OCI-LY7 (cell line): ENCODE measurements at regions not wholly inside any gene's neighbourhood (a gene's known extent, or its start where the extent isn't known, plus 50 kb on each side); places are given as distances from the start of the nearest gene placed in this dataset.

Experiments
- BruUV-seq: library from RNA; stranded (reverse); fragments of 400-500 nt; replicated peaks from 2 replicates; lab custom pipeline; 2021; lab: Mats Ljungman, UMichigan
- CTCF ChIA-PET: fragments of 300-600 bp; sonication (Branson Sonifier 250); formaldehyde crosslinking; loops from one replicate; lab custom pipeline; 2022; ENCODE audit warnings: antibody characterized with exemption; ENCODE audit not compliant: unreplicated experiment; lab: Charles Lee
- POLR2A ChIA-PET: fragments of 300-600 bp; sonication (Branson Sonifier 250); formaldehyde crosslinking; loops from one replicate; lab custom pipeline; 2022; ENCODE audit warnings: antibody characterized with exemption; lab: Charles Lee
- DNase-seq: peaks from one replicate; pipeline ENCODE4 v3.0.0-alpha.2; 2015; ENCODE audit warnings: low spot score
- H2AFZ ChIP-seq: fragments of 200-600 bp; sonication (generic), shearing (Covaris generic); 2 replicates; pipeline ENCODE4 v1.6.1; 2014; ENCODE audit warnings: mild to moderate bottlenecking, antibody characterized with exemption, low read length, moderate library complexity
- H3K27ac ChIP-seq: fragments of 200-600 bp; sonication (generic); 2 replicates; pipeline ENCODE4 v1.5.1; 2014; ENCODE audit warnings: mixed run types, low read depth, mild to moderate bottlenecking, moderate library complexity, low read length, inconsistent platforms; ENCODE audit not compliant: poor library complexity, severe bottlenecking
- H3K36me3 ChIP-seq: fragments of 200-600 bp; sonication (generic); 2 replicates; pipeline ENCODE4 v1.6.1; 2014; ENCODE audit warnings: mild to moderate bottlenecking, antibody characterized with exemption, low read length, moderate library complexity, mixed read lengths; ENCODE audit not compliant: insufficient read depth
- H3K4me1 ChIP-seq: fragments of 200-600 bp; sonication (generic); 2 replicates; pipeline ENCODE4 v1.5.1; 2014; ENCODE audit warnings: mild to moderate bottlenecking, low read length; ENCODE audit not compliant: insufficient read depth, poor library complexity, severe bottlenecking
- H3K4me2 ChIP-seq: fragments of 200-600 bp; sonication (generic); 2 replicates; pipeline ENCODE4 v1.6.1; 2014; ENCODE audit warnings: mild to moderate bottlenecking, low read length
- H3K4me3 ChIP-seq: fragments of 200-600 bp; sonication (generic); 2 replicates; pipeline ENCODE4 v1.5.1; 2014; ENCODE audit warnings: mild to moderate bottlenecking, low read depth, low read length; ENCODE audit not compliant: poor library complexity, severe bottlenecking
- H3K79me2 ChIP-seq: fragments of 200-600 bp; sonication (generic); 2 replicates; pipeline ENCODE4 v1.6.1; 2016; ENCODE audit warnings: low read depth, mild to moderate bottlenecking, low read length, moderate library complexity, mixed read lengths; ENCODE audit not compliant: insufficient read depth
- H3K9me2 ChIP-seq: fragments of 200-600 bp; sonication (generic); 2 replicates; pipeline ENCODE4 v1.6.1; 2016; ENCODE audit warnings: mild to moderate bottlenecking, low read length, mixed read lengths; ENCODE audit not compliant: insufficient read depth
- H3K9me3 ChIP-seq: fragments of 200-600 bp; sonication (generic); 2 replicates; pipeline ENCODE4 v1.6.1; 2014; ENCODE audit warnings: mild to moderate bottlenecking, mixed run types, low read length, mixed read lengths
- H4K20me1 ChIP-seq: fragments of 200-600 bp; sonication (generic); 2 replicates; pipeline ENCODE4 v1.6.1; 2014; ENCODE audit warnings: mild to moderate bottlenecking, antibody characterized with exemption, low read length, moderate library complexity, mixed read lengths; ENCODE audit not compliant: insufficient read depth
- EZH2phosphoT487 ChIP-seq: fragments of 200-600 bp; sonication (generic); IDR thresholded peaks from 2 replicates; pipeline ENCODE4 v1.6.1; 2018; ENCODE audit warnings: low read depth, borderline replicate concordance, mild to moderate bottlenecking, mixed run types, antibody characterized with exemption, low read length, moderate library complexity, mixed read lengths
- intact Hi-C: fragments of 100-400 bp; cut with micrococcal nuclease; formaldehyde crosslinking; loops from one replicate; pipeline ENCODE4 v1.10.0; 2022; ENCODE audit not compliant: unreplicated experiment
- TF ChIP-seq, protein P1 (sequence below): fragments of 200-600 bp; sonication (generic); conservative IDR thresholded peaks from 2 replicates; pipeline ENCODE4 v1.5.1; 2014; ENCODE audit warnings: mild to moderate bottlenecking, antibody characterized with exemption, low read length, moderate library complexity, mixed read lengths

DNA sequence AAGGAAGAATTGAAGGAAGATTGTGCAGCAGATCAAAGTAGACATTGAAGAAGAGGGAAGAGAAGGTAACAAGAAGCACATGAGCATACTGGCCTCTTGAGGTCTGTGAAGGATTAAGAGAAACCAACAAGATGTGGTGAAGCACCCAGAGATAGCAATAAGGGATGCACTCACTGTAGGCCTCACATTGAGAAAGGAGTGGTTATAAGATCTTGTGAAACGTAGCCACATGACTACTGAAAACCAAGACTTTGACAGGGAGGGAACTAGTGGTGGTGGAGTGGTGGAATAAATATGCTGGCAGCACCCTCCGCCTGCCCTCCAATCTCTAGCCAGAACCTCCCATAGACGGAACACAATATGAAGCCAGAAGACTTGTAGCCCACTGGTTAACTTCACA lies 651.2 kb downstream of the DIPK2A start:
- ChIA-PET CTCF (no interaction called here), POLR2A (no interaction called here)
- H3K9me2 ChIP-seq = no peaks in the 10 kb centered on the region
- H3K27ac ChIP-seq = no peak overlapping the region
- no peak overlapping the region for H3K4me2 ChIP-seq
- H3K4me1 ChIP-seq = no peaks in the 10 kb centered on the region
- H4K20me1 ChIP-seq = no peaks in the 10 kb centered on the region
- no peaks in the 10 kb centered on the region for H3K36me3 ChIP-seq
- intact Hi-C loops = no loop called here
- no peaks in the 10 kb centered on the region for H3K79me2 ChIP-seq
- BruUV-seq = no TSS peak
- TF ChIP-seq, protein P1, sequence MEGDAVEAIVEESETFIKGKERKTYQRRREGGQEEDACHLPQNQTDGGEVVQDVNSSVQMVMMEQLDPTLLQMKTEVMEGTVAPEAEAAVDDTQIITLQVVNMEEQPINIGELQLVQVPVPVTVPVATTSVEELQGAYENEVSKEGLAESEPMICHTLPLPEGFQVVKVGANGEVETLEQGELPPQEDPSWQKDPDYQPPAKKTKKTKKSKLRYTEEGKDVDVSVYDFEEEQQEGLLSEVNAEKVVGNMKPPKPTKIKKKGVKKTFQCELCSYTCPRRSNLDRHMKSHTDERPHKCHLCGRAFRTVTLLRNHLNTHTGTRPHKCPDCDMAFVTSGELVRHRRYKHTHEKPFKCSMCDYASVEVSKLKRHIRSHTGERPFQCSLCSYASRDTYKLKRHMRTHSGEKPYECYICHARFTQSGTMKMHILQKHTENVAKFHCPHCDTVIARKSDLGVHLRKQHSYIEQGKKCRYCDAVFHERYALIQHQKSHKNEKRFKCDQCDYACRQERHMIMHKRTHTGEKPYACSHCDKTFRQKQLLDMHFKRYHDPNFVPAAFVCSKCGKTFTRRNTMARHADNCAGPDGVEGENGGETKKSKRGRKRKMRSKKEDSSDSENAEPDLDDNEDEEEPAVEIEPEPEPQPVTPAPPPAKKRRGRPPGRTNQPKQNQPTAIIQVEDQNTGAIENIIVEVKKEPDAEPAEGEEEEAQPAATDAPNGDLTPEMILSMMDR = no peak
- no peak for TF ChIP-seq EZH2phosphoT487
- no peak overlapping the region for H3K4me3 ChIP-seq
- H2AFZ ChIP-seq = no peak overlapping the region
- no peak for DNase-seq
- H3K9me3 ChIP-seq = no peaks in the 10 kb centered on the region

DNA sequence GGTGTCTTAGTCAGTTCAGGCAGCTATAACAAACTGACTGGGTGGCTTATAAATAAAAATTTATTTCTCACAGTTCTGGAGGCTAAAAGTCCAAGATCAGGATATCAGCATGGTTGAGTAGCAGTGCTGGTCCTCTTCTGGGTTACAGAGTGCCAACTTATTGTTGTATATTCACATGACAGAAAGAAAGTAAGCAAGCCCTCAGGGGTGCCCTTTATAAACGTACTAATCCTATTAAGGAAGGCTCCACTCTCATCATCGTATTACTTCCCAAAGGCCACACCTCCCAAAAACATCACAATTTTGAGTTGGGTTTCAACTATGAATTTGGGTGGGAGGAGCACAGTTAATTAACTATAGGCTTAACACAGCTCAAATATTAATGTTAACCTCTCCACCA lies 653.0 kb downstream of the DIPK2A start:
- no peak overlapping the region for H2AFZ ChIP-seq
- TF ChIP-seq, protein P1 = no peak
- no peak for TF ChIP-seq EZH2phosphoT487
- H3K36me3 ChIP-seq = no peaks in the 10 kb centered on the region
- DNase-seq = no peak
- no peaks in the 10 kb centered on the region for H3K9me2 ChIP-seq
- no peak overlapping the region for H3K4me3 ChIP-seq
- H3K79me2 ChIP-seq = no peaks in the 10 kb centered on the region
- no TSS peak for BruUV-seq
- no peak overlapping the region for H3K4me2 ChIP-seq
- no peaks in the 10 kb centered on the region for H4K20me1 ChIP-seq
- ChIA-PET CTCF (no interaction called here), POLR2A (no interaction called here)
- no peaks in the 10 kb centered on the region for H3K4me1 ChIP-seq
- no peaks in the 10 kb centered on the region for H3K9me3 ChIP-seq
- H3K27ac ChIP-seq = no peak overlapping the region
- intact Hi-C loops = no loop called here

DNA sequence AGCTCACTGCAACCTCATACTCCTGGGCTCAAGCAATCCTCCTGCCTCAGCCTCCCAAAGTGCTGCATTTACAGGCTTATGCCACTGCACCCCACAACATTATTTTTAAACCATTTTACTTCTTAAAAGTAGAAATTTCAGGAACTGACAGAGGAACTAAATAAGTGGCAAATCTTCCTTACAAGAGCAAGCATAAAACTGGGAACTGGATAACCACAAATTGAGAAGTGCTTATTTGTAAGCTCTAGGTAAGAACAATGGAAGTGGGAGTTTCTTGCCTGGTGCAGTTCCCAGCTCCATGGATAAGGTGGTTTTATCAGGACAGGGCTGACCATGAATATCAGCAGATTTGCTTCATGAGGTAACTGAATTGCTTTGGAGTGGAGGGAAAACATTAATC lies 655.2 kb downstream of the DIPK2A start:
- no peaks in the 10 kb centered on the region for H3K4me1 ChIP-seq
- no peak for DNase-seq
- intact Hi-C loops = no loop called here
- no peak overlapping the region for H3K4me2 ChIP-seq
- H2AFZ ChIP-seq = no peak overlapping the region
- H3K9me3 ChIP-seq = no peaks in the 10 kb centered on the region
- CTCF ChIA-PET = no interaction called here
- no peaks in the 10 kb centered on the region for H3K79me2 ChIP-seq
- no peaks in the 10 kb centered on the region for H3K36me3 ChIP-seq
- H4K20me1 ChIP-seq = no peaks in the 10 kb centered on the region
- no TSS peak for BruUV-seq
- H3K9me2 ChIP-seq = no peaks in the 10 kb centered on the region
- no peak for TF ChIP-seq EZH2phosphoT487
- H3K4me3 ChIP-seq = no peak overlapping the region
- H3K27ac ChIP-seq = no peak overlapping the region
- POLR2A ChIA-PET = interaction anchor here (0.6 kb wide), 1 partner anchor 36 kb away, joined by 3 read pairs; no protein-coding TSS in a partner anchor
